Endodermal cell (in vitro differentiated cells): ENCODE measurements at regions not wholly inside any gene's neighbourhood (a gene's known extent, or its start where the extent isn't known, plus 50 kb on each side); places are given as distances from the start of the nearest gene placed in this dataset.
A peak's percentile ranks its signal among the peaks of the same experiment; 100 is the strongest.

Experiments
- DNase-seq: peaks from one replicate; pipeline ENCODE4 v3.0.0-alpha.2; 2017
- H3K27ac ChIP-seq: 2 replicates; pipeline ENCODE4 v1.5.1; 2013; ENCODE audit warnings: mild to moderate bottlenecking, low read depth, low read length, moderate library complexity
- H3K27me3 ChIP-seq: 2 replicates; pipeline ENCODE4 v1.6.1; 2013; ENCODE audit warnings: mild to moderate bottlenecking, low read length, moderate library complexity; ENCODE audit not compliant: insufficient read depth, control insufficient read depth, poor library complexity, severe bottlenecking
- H3K36me3 ChIP-seq: 2 replicates; pipeline ENCODE4 v1.7.0; 2013; ENCODE audit warnings: mild to moderate bottlenecking, low read length, moderate library complexity; ENCODE audit not compliant: control insufficient read depth, insufficient read depth
- H3K4me1 ChIP-seq: one replicate; pipeline ENCODE4 v1.7.0; 2013; ENCODE audit warnings: low read length; ENCODE audit not compliant: control insufficient read depth, insufficient read depth
- H3K4me3 ChIP-seq: 2 replicates; pipeline ENCODE4 v1.5.1; 2013; ENCODE audit warnings: mild to moderate bottlenecking, low read length, moderate library complexity
- H3K9ac ChIP-seq: 2 replicates; pipeline ENCODE4 v1.6.1; 2013; ENCODE audit warnings: mild to moderate bottlenecking, low read length, moderate library complexity; ENCODE audit not compliant: poor library complexity, severe bottlenecking; ENCODE audit errors: extremely low read depth
- H3K9me3 ChIP-seq: 2 replicates; pipeline ENCODE4 v1.6.1; 2013; ENCODE audit warnings: mild to moderate bottlenecking, low read length, moderate library complexity; ENCODE audit not compliant: control insufficient read depth
- H3K27ac Mint-ChIP-seq: 2 replicates; pipeline ENCODE4 v1.8.0; 2020; ENCODE audit warnings: mixed read lengths
- H3K27me3 Mint-ChIP-seq: 2 replicates; pipeline ENCODE4 v1.8.0; 2021; ENCODE audit warnings: mild to moderate bottlenecking, mixed read lengths; ENCODE audit not compliant: insufficient read depth
- H3K36me3 Mint-ChIP-seq: 2 replicates; pipeline ENCODE4 v1.8.0; 2020; ENCODE audit warnings: low read depth, mixed read lengths
- H3K4me1 Mint-ChIP-seq: 2 replicates; pipeline ENCODE4 v1.8.0; 2020; ENCODE audit warnings: mixed read lengths
- H3K4me3 Mint-ChIP-seq: 2 replicates; pipeline ENCODE4 v1.8.0; 2020; ENCODE audit warnings: mild to moderate bottlenecking, moderate library complexity, mixed read lengths
- H3K9me3 Mint-ChIP-seq: 2 replicates; pipeline ENCODE4 v1.8.0; 2020; ENCODE audit warnings: mild to moderate bottlenecking, mixed read lengths
- WGBS, 2 experiments: methylation state at CpG; one replicate each; pipeline versions ENCODE4 v1.1.5 to v1.1.7; 2013; ENCODE audit warnings: missing lambda C conversion rate in 2 of 2, mixed read lengths in 1 of 2; ENCODE audit not compliant: insufficient coverage in 1 of 2, insufficient read length in 1 of 2; 5-methylcytosine and 5-hydroxymethylcytosine counted together
- TF ChIP-seq, protein P1 (sequence below): fragments of 200-600 bp; sonication (generic); conservative IDR thresholded peaks from 2 replicates; pipeline ENCODE4 v1.5.0; 2021; ENCODE audit warnings: antibody characterized with exemption, mild to moderate bottlenecking

DNA sequence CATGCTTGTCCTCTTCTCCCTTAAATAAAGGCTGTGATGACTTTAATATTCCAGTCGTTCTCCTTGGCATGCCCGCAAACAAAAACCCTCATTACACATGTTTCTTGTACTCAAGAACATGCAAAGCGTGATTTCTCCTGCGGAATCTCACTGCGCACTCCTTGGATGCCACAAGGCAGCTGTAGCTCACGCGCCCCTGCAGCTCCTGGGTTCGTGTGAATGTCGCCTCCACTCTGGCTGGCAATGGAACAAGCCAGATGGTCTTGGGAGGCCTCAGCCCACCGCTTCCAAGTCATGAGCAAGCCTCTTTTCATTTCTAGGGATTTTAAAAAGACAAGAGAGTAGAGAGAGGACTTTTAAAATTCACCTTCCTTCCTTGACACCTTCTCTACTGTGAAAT is 403.8 kb downstream of the PCNX1 start:
- Histone ChIP-seq H3K27ac (no peak overlapping the region), H3K36me3 (no peaks in the 10 kb centered on the region), H3K4me1 (no peaks in the 10 kb centered on the region), H3K9ac (no peak overlapping the region), H3K4me3 (no peak overlapping the region), H3K27me3 (no peaks in the 10 kb centered on the region), H3K9me3 (peaks cover 7% of the 10 kb centered on the region)
- no peak overlapping the region for H3K4me3 Mint-ChIP-seq
- H3K36me3 Mint-ChIP-seq: no peaks in the 10 kb centered on the region
- DNase-seq: no peak
- H3K27ac Mint-ChIP-seq: no peak overlapping the region
- H3K9me3 Mint-ChIP-seq: peaks cover 1% of the 10 kb centered on the region
- peaks cover 4% of the 10 kb centered on the region for H3K4me1 Mint-ChIP-seq
- TF ChIP-seq, protein P1, sequence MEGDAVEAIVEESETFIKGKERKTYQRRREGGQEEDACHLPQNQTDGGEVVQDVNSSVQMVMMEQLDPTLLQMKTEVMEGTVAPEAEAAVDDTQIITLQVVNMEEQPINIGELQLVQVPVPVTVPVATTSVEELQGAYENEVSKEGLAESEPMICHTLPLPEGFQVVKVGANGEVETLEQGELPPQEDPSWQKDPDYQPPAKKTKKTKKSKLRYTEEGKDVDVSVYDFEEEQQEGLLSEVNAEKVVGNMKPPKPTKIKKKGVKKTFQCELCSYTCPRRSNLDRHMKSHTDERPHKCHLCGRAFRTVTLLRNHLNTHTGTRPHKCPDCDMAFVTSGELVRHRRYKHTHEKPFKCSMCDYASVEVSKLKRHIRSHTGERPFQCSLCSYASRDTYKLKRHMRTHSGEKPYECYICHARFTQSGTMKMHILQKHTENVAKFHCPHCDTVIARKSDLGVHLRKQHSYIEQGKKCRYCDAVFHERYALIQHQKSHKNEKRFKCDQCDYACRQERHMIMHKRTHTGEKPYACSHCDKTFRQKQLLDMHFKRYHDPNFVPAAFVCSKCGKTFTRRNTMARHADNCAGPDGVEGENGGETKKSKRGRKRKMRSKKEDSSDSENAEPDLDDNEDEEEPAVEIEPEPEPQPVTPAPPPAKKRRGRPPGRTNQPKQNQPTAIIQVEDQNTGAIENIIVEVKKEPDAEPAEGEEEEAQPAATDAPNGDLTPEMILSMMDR: no peak
- 94 to 98% methylated on average over 9 to 10 of the region's 10 CpGs for WGBS, 2 experiments
- H3K27me3 Mint-ChIP-seq: no peaks in the 10 kb centered on the region

DNA sequence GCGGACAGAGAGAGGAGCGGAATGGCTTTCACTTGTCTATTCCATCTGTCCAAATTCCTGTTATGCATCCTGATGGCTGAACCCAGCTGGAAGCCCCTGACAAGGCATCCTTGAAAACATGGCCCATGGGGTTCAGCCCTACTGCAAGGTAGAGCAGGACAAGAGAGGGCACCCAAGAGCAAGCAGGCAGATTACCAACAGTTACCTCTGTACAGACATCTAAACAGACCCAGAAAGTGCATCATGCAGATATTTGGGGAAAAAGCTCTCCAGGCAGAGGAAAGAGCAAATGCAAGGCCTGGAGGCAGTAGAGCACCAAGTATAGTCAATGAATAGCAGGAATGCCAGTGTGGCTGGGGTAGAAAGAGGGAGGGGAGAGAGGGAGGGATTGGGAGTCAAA is 407.5 kb downstream of the PCNX1 start:
- TF ChIP-seq, protein P1: peak; percentile 34
- H3K4me3 Mint-ChIP-seq: no peak overlapping the region
- Histone ChIP-seq H3K27me3 (no peaks in the 10 kb centered on the region), H3K36me3 (no peaks in the 10 kb centered on the region), H3K27ac (no peak overlapping the region), H3K9me3 (peaks cover 7% of the 10 kb centered on the region), H3K4me3 (no peak overlapping the region), H3K9ac (no peak overlapping the region), H3K4me1 (no peaks in the 10 kb centered on the region)
- no peak overlapping the region for H3K27ac Mint-ChIP-seq
- no peaks in the 10 kb centered on the region for H3K27me3 Mint-ChIP-seq
- DNase-seq: no peak
- H3K9me3 Mint-ChIP-seq: peaks cover 1% of the 10 kb centered on the region
- WGBS, 2 experiments: 93 to 100% methylated on average over 1 to 2 of the region's 2 CpGs
- H3K4me1 Mint-ChIP-seq: peaks cover 4% of the 10 kb centered on the region
- H3K36me3 Mint-ChIP-seq: no peaks in the 10 kb centered on the region

DNA sequence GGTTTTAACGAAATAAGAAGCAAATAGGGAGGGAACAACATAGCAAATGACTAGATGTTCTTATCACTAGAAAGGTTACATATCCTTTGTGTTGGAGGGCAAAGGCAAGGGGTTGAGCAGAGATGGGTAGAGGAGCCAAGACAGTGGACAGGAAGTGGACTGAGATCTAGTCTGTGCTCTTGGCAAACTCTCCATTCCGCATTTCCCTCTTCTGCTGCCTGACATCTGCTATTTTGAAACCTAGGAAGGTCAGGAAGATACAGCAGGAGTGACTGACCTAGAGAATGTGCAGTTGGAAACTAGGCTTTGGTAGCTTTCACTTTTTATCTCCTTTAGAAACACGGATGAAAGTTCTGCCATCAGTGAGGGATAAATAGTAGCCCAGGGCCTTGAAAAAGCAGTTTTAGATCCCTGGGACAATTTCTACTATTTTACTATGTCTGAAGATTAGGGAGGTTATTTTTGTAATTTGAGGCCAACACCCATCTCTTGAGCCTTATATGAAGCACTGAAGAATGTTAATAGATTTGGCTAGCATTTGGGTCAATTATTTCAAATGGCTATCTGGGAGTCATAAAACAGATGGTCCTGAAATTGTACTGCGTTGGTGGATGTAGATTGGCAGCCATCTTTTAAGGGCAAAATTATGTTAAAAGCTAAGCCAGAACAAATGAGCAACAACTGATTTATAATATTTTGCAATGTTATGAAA is 410.3 kb downstream of the PCNX1 start:
- H3K36me3 Mint-ChIP-seq: no peaks in the 10 kb centered on the region
- H3K4me3 Mint-ChIP-seq: no peak overlapping the region
- TF ChIP-seq, protein P1: no peak
- H3K9me3 Mint-ChIP-seq: peaks cover 1% of the 10 kb centered on the region
- no peaks in the 10 kb centered on the region for H3K27me3 Mint-ChIP-seq
- H3K27ac Mint-ChIP-seq: no peak overlapping the region
- 88 to 100% methylated on average over 4 of the region's 4 CpGs for WGBS, 2 experiments
- Histone ChIP-seq H3K9me3 (peaks cover 7% of the 10 kb centered on the region), H3K27ac (no peak overlapping the region), H3K27me3 (no peaks in the 10 kb centered on the region), H3K4me3 (no peak overlapping the region), H3K4me1 (no peaks in the 10 kb centered on the region), H3K36me3 (no peaks in the 10 kb centered on the region), H3K9ac (no peak overlapping the region)
- H3K4me1 Mint-ChIP-seq: peaks cover 9% of the 10 kb centered on the region
- no peak for DNase-seq
